GM12878 (cell line): ENCODE measurements at regions not wholly inside any gene's neighbourhood (a gene's known extent, or its start where the extent isn't known, plus 50 kb on each side); places are given as distances from the start of the nearest gene placed in this dataset.
A peak's percentile ranks its signal among the peaks of the same experiment; 100 is the strongest.

Experiments
- ATAC-seq: fragments of 200-7000 bp; cut with Tn5 transposase; 3 replicates; pipeline ENCODE4 v1.9.1; 2020; ENCODE audit warnings: mild to moderate bottlenecking, moderate library complexity
- BruUV-seq: library from RNA; stranded (reverse); fragments of 400-500 nt; replicated peaks from 2 replicates; lab custom pipeline; 2021; lab: Mats Ljungman, UMichigan
- CTCF ChIA-PET: fragments of 300-600 bp; sonication (Branson Sonifier 250); formaldehyde crosslinking; extraction: SDS; loops from one replicate; lab custom pipeline; 2021; ENCODE audit warnings: inconsistent platforms; lab: Yijun Ruan, JAX
- POLR2A ChIA-PET: fragments of 350-600 bp; formaldehyde crosslinking; extraction: SDS; loops from one replicate; lab custom pipeline; 2021; ENCODE audit warnings: inconsistent platforms; lab: Charles Lee
- RAD21 ChIA-PET: fragments of 300-600 bp; sonication (Branson Sonifier 250); formaldehyde crosslinking; loops from one replicate; lab custom pipeline; 2023; ENCODE audit warnings: antibody characterized with exemption; ENCODE audit not compliant: unreplicated experiment; lab: Charles Lee
- SMC1A ChIA-PET: fragments of 300-600 bp; sonication (Branson Sonifier 250); formaldehyde crosslinking; loops from one replicate; lab custom pipeline; 2023; ENCODE audit not compliant: unreplicated experiment, uncharacterized antibody; lab: Charles Lee
- DNase-seq: peaks from one replicate; pipeline ENCODE4 v3.0.0-alpha.2; 2011; ENCODE audit warnings: low read depth, low spot score
- FAIRE-seq: peaks from 3 replicates; lab custom pipeline; 2011; peaks lifted over from hg19 to GRCh38; lab: Jason Lieb, UNC
- H2AFZ ChIP-seq: 2 replicates; pipeline ENCODE4 v1.6.0; 2011; ENCODE audit warnings: low read depth, low read length, control low read depth; ENCODE audit not compliant: control insufficient read depth
- H3K27ac ChIP-seq: 2 replicates; pipeline ENCODE4 v1.5.1; 2011; ENCODE audit warnings: control low read depth; ENCODE audit not compliant: control insufficient read depth, insufficient read depth
- H3K27me3 ChIP-seq, 2 experiments: replicated peaks in 1 of 2; 2 replicates each; pipeline versions ENCODE4 v1.6.0 to v1.6.1; 2011; ENCODE audit warnings: low read length in 1 of 2; ENCODE audit not compliant: control insufficient read depth in 2 of 2, insufficient read depth in 2 of 2
- H3K36me3 ChIP-seq, 2 experiments: 2 replicates each; pipeline ENCODE4 v1.5.1; 2011; ENCODE audit warnings: low read length in 1 of 2; ENCODE audit not compliant: control insufficient read depth in 2 of 2, insufficient read depth in 2 of 2
- H3K4me1 ChIP-seq: 2 replicates; pipeline ENCODE4 v1.6.1; 2011; ENCODE audit warnings: mild to moderate bottlenecking, low read length, moderate library complexity, mixed read lengths; ENCODE audit not compliant: control insufficient read depth, insufficient read depth
- H3K4me2 ChIP-seq: 2 replicates; pipeline ENCODE4 v1.6.0; 2011; ENCODE audit warnings: control low read depth; ENCODE audit not compliant: control insufficient read depth, insufficient read depth
- H3K4me3 ChIP-seq: fragments of 200-600 bp; sonication (generic); 2 replicates; pipeline ENCODE4 v1.5.1; 2016
- H3K79me2 ChIP-seq: 2 replicates; pipeline ENCODE4 v1.6.0; 2011; ENCODE audit warnings: low read length; ENCODE audit not compliant: control insufficient read depth, insufficient read depth
- H3K9ac ChIP-seq: 2 replicates; pipeline ENCODE4 v1.8.0; 2011; ENCODE audit warnings: low read length, control low read depth, mixed read lengths; ENCODE audit not compliant: control insufficient read depth, insufficient read depth
- H3K9me3 ChIP-seq: replicated peaks from 3 replicates; pipeline ENCODE4 v1.5.1; 2011; ENCODE audit warnings: mild to moderate bottlenecking, low read length; ENCODE audit not compliant: control insufficient read depth, insufficient read depth
- H4K20me1 ChIP-seq: 2 replicates; pipeline ENCODE4 v1.6.0; 2011; ENCODE audit not compliant: control insufficient read depth, insufficient read depth
- ATF3 ChIP-seq: IDR thresholded peaks from 2 replicates; pipeline ENCODE4 v1.6.1; 2011; ENCODE audit warnings: low read depth, mild to moderate bottlenecking, low read length, moderate library complexity, borderline replicate concordance; ENCODE audit errors: extremely low read depth
- E2F4 ChIP-seq: IDR thresholded peaks from 2 replicates; pipeline ENCODE4 v1.6.1; 2012; ENCODE audit warnings: low read depth, low read length, improper control_type of control experiment
- EGR1 ChIP-seq, 2 experiments: IDR thresholded peaks; 1 replicate in 1 of 2; 2 replicates in 1 of 2; pipeline ENCODE4 v1.6.1; 2011 to 2012; ENCODE audit warnings: low read depth in 2 of 2, low read length in 2 of 2, borderline replicate concordance in 1 of 2, mild to moderate bottlenecking in 1 of 2, moderate library complexity in 1 of 2
- JUND ChIP-seq: IDR thresholded peaks from 2 replicates; pipeline ENCODE4 v1.6.1; 2012; ENCODE audit warnings: low read depth, mild to moderate bottlenecking, low read length, improper control_type of control experiment, moderate library complexity
- NFXL1 ChIP-seq: fragments of 450-650 bp; IDR thresholded peaks from 2 replicates; pipeline ENCODE4 v1.6.1; 2017; ENCODE audit warnings: antibody characterized with exemption, mild to moderate bottlenecking, borderline replicate concordance
- NR2F1 ChIP-seq: fragments of 450-650 bp; conservative IDR thresholded peaks from 2 replicates; pipeline ENCODE4 v1.6.1; 2017; ENCODE audit warnings: mild to moderate bottlenecking
- POU2F2 ChIP-seq: IDR thresholded peaks from 3 replicates; pipeline ENCODE4 v1.6.1; 2011; ENCODE audit warnings: low read depth, mild to moderate bottlenecking, low read length, borderline replicate concordance
- RB1 ChIP-seq: fragments of 450-650 bp; formaldehyde crosslinking; IDR thresholded peaks from 2 replicates; pipeline ENCODE4 v1.6.1; 2017; ENCODE audit warnings: mild to moderate bottlenecking, borderline replicate concordance
- RCOR1 ChIP-seq: conservative IDR thresholded peaks from 2 replicates; pipeline ENCODE4 v1.6.1; 2012; ENCODE audit warnings: low read depth, low read length, improper control_type of control experiment
- SMAD5 ChIP-seq: IDR thresholded peaks from 2 replicates; pipeline ENCODE4 v1.6.1; 2016; ENCODE audit warnings: antibody characterized with exemption, low read depth
- SREBF1 ChIP-seq: IDR thresholded peaks from 2 replicates; pipeline ENCODE4 v1.6.1; 2012; ENCODE audit warnings: mild to moderate bottlenecking, low read length
- SUPT20H ChIP-seq: IDR thresholded peaks from 2 replicates; pipeline ENCODE4 v1.6.1; 2011; ENCODE audit warnings: low read depth, mild to moderate bottlenecking, low read length, moderate library complexity, borderline replicate concordance; ENCODE audit not compliant: control insufficient read depth
- TARDBP ChIP-seq: IDR thresholded peaks from 2 replicates; pipeline ENCODE4 v1.6.1; 2016; ENCODE audit warnings: borderline replicate concordance
- ZNF24 ChIP-seq: fragments of 450-650 bp; IDR thresholded peaks from 2 replicates; pipeline ENCODE4 v1.6.1; 2017; ENCODE audit warnings: antibody characterized with exemption, mild to moderate bottlenecking
- WGBS: methylation state at CpG from one replicate; pipeline ENCODE4 v1.1.6; 2016; ENCODE audit warnings: low lambda C conversion rate; ENCODE audit not compliant: insufficient replicate concordance, insufficient coverage; ENCODE audit errors: missing lambda C conversion rate; 5-methylcytosine and 5-hydroxymethylcytosine counted together
- in situ Hi-C: fragments of 300-500 bp; cut with MboI; formaldehyde crosslinking; loops from 9 replicates; pipeline ENCODE4 v1.14.3; 2018; ENCODE audit warnings: mixed read lengths
- intact Hi-C: fragments of 100-400 bp; cut with micrococcal nuclease; formaldehyde crosslinking; loops from one replicate; pipeline ENCODE4 v1.14.2; 2022; ENCODE audit not compliant: unreplicated experiment

GRCh38 chr9:99690573-99690972, 131.1 kb upstream of the NR4A3 start:
- Histone ChIP-seq H3K79me2 (no peaks in the 10 kb centered on the region), H3K27me3 (no peaks in the 10 kb centered on the region), H3K4me2 (no peak overlapping the region), H3K4me1 (no peaks in the 10 kb centered on the region; the same call in 1 of the 2 replicates), H3K9ac (no peak overlapping the region), H4K20me1 (no peaks in the 10 kb centered on the region), H3K9me3 (no peaks in the 10 kb centered on the region), H3K27ac (no peak overlapping the region), H2AFZ (no peak overlapping the region; the same call in 1 of the 2 replicates), H3K4me3 (no peak overlapping the region), H3K36me3 (no peaks in the 10 kb centered on the region)
- SMC1A ChIA-PET = interaction anchor here (1.6 kb wide), 1 partner anchor 30 kb away, joined by 3 read pairs; no protein-coding TSS in a partner anchor
- intact Hi-C loops (no loop called here), in situ Hi-C loops (no loop called here)
- FAIRE-seq (peak; percentile 38), ATAC-seq (no peak), DNase-seq (no peak)
- CTCF ChIA-PET = interaction anchor here (0.9 kb wide), 1 partner anchor 668 kb away, joined by 3 read pairs; no protein-coding TSS in a partner anchor
- 12% methylated on average over 4 of the region's 4 CpGs for WGBS
- POLR2A ChIA-PET = interaction anchor here (0.6 kb wide), 1 partner anchor 394 kb away, joined by 5 read pairs; no protein-coding TSS in a partner anchor
- RAD21 ChIA-PET = interaction anchor here (1.0 kb wide), 1 partner anchor 30 kb away, joined by 5 read pairs; no protein-coding TSS in a partner anchor
- no TSS peak for BruUV-seq
- no peak for TF ChIP-seq NFXL1
- no peak for TF ChIP-seq TARDBP
- TF ChIP-seq EGR1 (IDR thresholded peaks at IDR 0.05; ENCODE audit: borderline replicate concordance in 1 of 2, low read depth in 2 of 2, low read length in 2 of 2) = no peak
- TF ChIP-seq NR2F1 = no peak
- no peak for TF ChIP-seq RB1
- TF ChIP-seq POU2F2 = no peak
- TF ChIP-seq SMAD5 = no peak
- no peak for TF ChIP-seq SUPT20H
- no peak for TF ChIP-seq E2F4
- TF ChIP-seq RCOR1 = no peak
- no peak for TF ChIP-seq JUND
- no peak for TF ChIP-seq ZNF24
- TF ChIP-seq SREBF1 = no peak
- TF ChIP-seq ATF3 = no peak
